HCT116 (cell line): ENCODE measurements at regions not wholly inside any gene's neighbourhood (a gene's known extent, or its start where the extent isn't known, plus 50 kb on each side); places are given as distances from the start of the nearest gene placed in this dataset.

ENCODE experiments used
- ATAC-seq: fragments of 200-7000 bp; cut with Tn5 transposase; 2 replicates; pipeline ENCODE4 v1.9.1; 2020; ENCODE audit warnings: mild to moderate bottlenecking, moderate library complexity
- BruUV-seq: library from RNA; stranded (reverse); fragments of 400-500 nt; replicated peaks from 2 replicates; lab custom pipeline; 2021; lab: Mats Ljungman, UMichigan
- CTCF ChIA-PET: fragments of 300-600 bp; sonication (Branson Sonifier 250); formaldehyde crosslinking; loops from one replicate; lab custom pipeline; 2021; ENCODE audit warnings: antibody characterized with exemption; lab: Charles Lee
- POLR2A ChIA-PET: fragments of 300-600, 350-600 bp; sonication (Branson Sonifier 250); formaldehyde crosslinking; loops from one replicate; lab custom pipeline; 2021; ENCODE audit warnings: antibody characterized with exemption; lab: Charles Lee
- RAD21 ChIA-PET, 2 experiments: fragments of 300-600 bp; sonication (Branson Sonifier 250); formaldehyde crosslinking; loops; one replicate each; lab custom pipeline; 2023; ENCODE audit warnings: low total read pairs in 2 of 2; ENCODE audit not compliant: uncharacterized antibody in 2 of 2, unreplicated experiment in 2 of 2, low non-redundant PET in 1 of 2; lab: Charles Lee
- DNase-seq: peaks from one replicate; pipeline ENCODE4 v3.0.0-alpha.2; 2010; ENCODE audit warnings: low read depth, low spot score
- H2AFZ ChIP-seq: fragments of 200-600 bp; shearing (Covaris generic), sonication (generic); 2 replicates; pipeline ENCODE4 v1.6.1; 2017; ENCODE audit warnings: low read depth, mixed run types, mixed read lengths, antibody characterized with exemption, low read length; ENCODE audit not compliant: poor library complexity, severe bottlenecking
- H3K27ac ChIP-seq: 2 replicates; pipeline ENCODE4 v1.5.1; 2012; ENCODE audit warnings: low read depth, low read length
- H3K27me3 ChIP-seq: fragments of 200-600 bp; sonication (generic); 2 replicates; pipeline ENCODE4 v1.6.1; 2016; ENCODE audit warnings: mixed run types, low read length, mixed read lengths; ENCODE audit not compliant: insufficient read depth
- H3K36me3 ChIP-seq, 2 experiments: fragments of 200-500 bp in 1 of 2; fragments of 200-600 bp in 1 of 2; sonication (Bioruptor generic) in 1 of 2; sonication (generic) in 1 of 2; 2 replicates each; pipeline versions ENCODE4 v1.5.1 to v1.6.1; 2014 to 2016; ENCODE audit warnings: low read length in 2 of 2, inconsistent platforms in 1 of 2, mixed read lengths in 1 of 2, mixed run types in 1 of 2; ENCODE audit not compliant: insufficient read depth in 2 of 2, control insufficient read depth in 1 of 2
- H3K4me1 ChIP-seq, 2 experiments: fragments of 200-600 bp in 1 of 2; sonication (generic) in 1 of 2; 2 replicates each; pipeline versions ENCODE4 v1.5.1 to v1.6.1; 2012 to 2017; ENCODE audit warnings: low read length in 2 of 2, inconsistent platforms in 1 of 2, mild to moderate bottlenecking in 1 of 2, mixed read lengths in 1 of 2, mixed run types in 1 of 2, moderate library complexity in 1 of 2; ENCODE audit not compliant: insufficient read depth in 2 of 2, control insufficient read depth in 1 of 2
- H3K4me2 ChIP-seq: fragments of 200-600 bp; sonication (generic); 2 replicates; pipeline ENCODE4 v1.6.1; 2017; ENCODE audit warnings: mixed run types, low read length, mixed read lengths
- H3K4me3 ChIP-seq, 2 experiments: fragments of 200-600 bp in 1 of 2; sonication (generic) in 1 of 2; replicated peaks in 1 of 2; 2 replicates each; pipeline ENCODE4 v1.5.1; 2011 to 2016; ENCODE audit warnings: low read length in 2 of 2, control low read depth in 1 of 2, low read depth in 1 of 2, mild to moderate bottlenecking in 1 of 2, mixed read lengths in 1 of 2, mixed run types in 1 of 2
- H3K79me2 ChIP-seq: fragments of 200-600 bp; sonication (generic); 2 replicates; pipeline ENCODE4 v1.6.1; 2017; ENCODE audit warnings: mild to moderate bottlenecking, mixed run types, low read length, moderate library complexity, mixed read lengths; ENCODE audit not compliant: insufficient read depth
- H3K9ac ChIP-seq: fragments of 200-600 bp; sonication (generic); 2 replicates; pipeline ENCODE4 v1.6.1; 2016; ENCODE audit warnings: low read length, mixed read lengths
- H3K9me2 ChIP-seq: fragments of 200-600 bp; sonication (generic), shearing (Covaris generic); 2 replicates; pipeline ENCODE4 v1.6.1; 2017; ENCODE audit warnings: mixed run types, mild to moderate bottlenecking, moderate library complexity; ENCODE audit not compliant: insufficient read depth
- H3K9me3 ChIP-seq, 2 experiments: fragments of 200-500 bp in 1 of 2; fragments of 200-600 bp in 1 of 2; sonication (Bioruptor generic) in 1 of 2; sonication (generic) in 1 of 2; 2 replicates each; pipeline ENCODE4 v1.6.1; 2014 to 2017; ENCODE audit warnings: low read length in 2 of 2, mixed read lengths in 2 of 2, inconsistent platforms in 1 of 2, low read depth in 1 of 2, mild to moderate bottlenecking in 1 of 2, mixed run types in 1 of 2, moderate library complexity in 1 of 2; ENCODE audit not compliant: control insufficient read depth in 1 of 2, insufficient read depth in 1 of 2
- H4K20me1 ChIP-seq: fragments of 200-600 bp; sonication (generic), shearing (Covaris generic); 2 replicates; pipeline ENCODE4 v1.6.1; 2017; ENCODE audit warnings: mixed run types, mild to moderate bottlenecking, moderate library complexity; ENCODE audit not compliant: insufficient read depth
- ELF1 ChIP-seq: IDR thresholded peaks from 2 replicates; pipeline ENCODE4 v1.6.1; 2012; ENCODE audit warnings: low read depth, borderline replicate concordance
- RAD21 ChIP-seq: IDR thresholded peaks from 2 replicates; pipeline ENCODE4 v1.6.1; 2012; ENCODE audit warnings: low read depth, mild to moderate bottlenecking
- SRF ChIP-seq: IDR thresholded peaks from 2 replicates; pipeline ENCODE4 v1.6.1; 2012; ENCODE audit warnings: low read depth
- TCF7L2 ChIP-seq: IDR thresholded peaks from 2 replicates; pipeline ENCODE4 v1.7.0; 2011; ENCODE audit warnings: borderline replicate concordance, inconsistent platforms; ENCODE audit not compliant: insufficient read depth, insufficient read length; ENCODE audit errors: extremely low read depth
- YY1 ChIP-seq: IDR thresholded peaks from 2 replicates; pipeline ENCODE4 v1.6.1; 2011; ENCODE audit warnings: low read length, low read depth, moderate library complexity, mild to moderate bottlenecking; ENCODE audit not compliant: insufficient replicate concordance; ENCODE audit errors: extremely low read depth
- intact Hi-C: fragments of 100-400 bp; cut with micrococcal nuclease; formaldehyde crosslinking; loops from 2 replicates; pipeline ENCODE4 v1.10.0; 2022
- TF ChIP-seq, protein P1 (sequence below), 3 experiments: fragments of 200-600 bp in 1 of 3; sonication (generic) in 1 of 3; IDR thresholded peaks in 2 of 3; conservative IDR thresholded peaks in 1 of 3; 2 replicates each; pipeline ENCODE4 v1.5.1; 2012 to 2017; ENCODE audit warnings: low read depth in 2 of 3, low read length in 2 of 3, antibody characterized with exemption in 1 of 3, borderline replicate concordance in 1 of 3, control low read depth in 1 of 3, mild to moderate bottlenecking in 1 of 3, mixed read lengths in 1 of 3, mixed run types in 1 of 3, moderate library complexity in 1 of 3; ENCODE audit not compliant: insufficient read depth in 1 of 3
- TF ChIP-seq, protein P2 (sequence below): IDR thresholded peaks from 2 replicates; pipeline ENCODE4 v1.6.1; 2011; ENCODE audit warnings: mild to moderate bottlenecking, low read length, moderate library complexity; ENCODE audit not compliant: insufficient replicate concordance; ENCODE audit errors: extremely low read depth

DNA sequence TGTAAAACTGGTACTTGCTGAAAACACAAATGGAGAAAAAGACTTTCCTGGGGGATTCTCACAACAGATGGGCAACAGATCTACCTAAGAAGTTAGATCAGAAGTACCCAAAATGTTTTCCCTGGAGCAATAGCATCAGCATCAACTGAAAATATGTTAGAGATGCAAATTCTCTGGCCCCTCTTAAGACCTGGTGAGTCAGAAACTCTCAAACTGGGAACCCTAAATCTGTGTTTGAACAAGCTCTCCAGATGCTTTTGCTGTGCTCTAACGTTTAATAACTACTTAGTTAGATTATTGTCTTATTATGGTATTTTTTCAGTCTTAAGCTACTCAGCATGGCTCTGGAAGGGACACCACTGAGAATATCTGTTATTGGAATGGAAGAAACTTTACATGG, 55.2 kb upstream of the TRPC3 start:
- Histone ChIP-seq H3K27me3 (no peaks in the 10 kb centered on the region), H3K4me1 (no peaks in the 10 kb centered on the region), H3K9me3 (no peaks in the 10 kb centered on the region), H2AFZ (no peak overlapping the region), H3K4me2 (no peak overlapping the region), H3K9ac (no peak overlapping the region), H4K20me1 (no peaks in the 10 kb centered on the region), H3K36me3 (no peaks in the 10 kb centered on the region), H3K9me2 (no peaks in the 10 kb centered on the region), H3K79me2 (no peaks in the 10 kb centered on the region), H3K4me3 (no peak overlapping the region), H3K27ac (no peak overlapping the region)
- CTCF ChIA-PET, result no interaction called here
- no TSS peak for BruUV-seq
- intact Hi-C loops, result no loop called here
- RAD21 ChIA-PET, result no interaction called here
- no peak for TF ChIP-seq TCF7L2
- no peak for TF ChIP-seq SRF
- no peak for TF ChIP-seq ELF1
- TF ChIP-seq RAD21, result no peak
- TF ChIP-seq, protein P1, sequence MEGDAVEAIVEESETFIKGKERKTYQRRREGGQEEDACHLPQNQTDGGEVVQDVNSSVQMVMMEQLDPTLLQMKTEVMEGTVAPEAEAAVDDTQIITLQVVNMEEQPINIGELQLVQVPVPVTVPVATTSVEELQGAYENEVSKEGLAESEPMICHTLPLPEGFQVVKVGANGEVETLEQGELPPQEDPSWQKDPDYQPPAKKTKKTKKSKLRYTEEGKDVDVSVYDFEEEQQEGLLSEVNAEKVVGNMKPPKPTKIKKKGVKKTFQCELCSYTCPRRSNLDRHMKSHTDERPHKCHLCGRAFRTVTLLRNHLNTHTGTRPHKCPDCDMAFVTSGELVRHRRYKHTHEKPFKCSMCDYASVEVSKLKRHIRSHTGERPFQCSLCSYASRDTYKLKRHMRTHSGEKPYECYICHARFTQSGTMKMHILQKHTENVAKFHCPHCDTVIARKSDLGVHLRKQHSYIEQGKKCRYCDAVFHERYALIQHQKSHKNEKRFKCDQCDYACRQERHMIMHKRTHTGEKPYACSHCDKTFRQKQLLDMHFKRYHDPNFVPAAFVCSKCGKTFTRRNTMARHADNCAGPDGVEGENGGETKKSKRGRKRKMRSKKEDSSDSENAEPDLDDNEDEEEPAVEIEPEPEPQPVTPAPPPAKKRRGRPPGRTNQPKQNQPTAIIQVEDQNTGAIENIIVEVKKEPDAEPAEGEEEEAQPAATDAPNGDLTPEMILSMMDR (IDR thresholded peaks at IDR 0.05 in 2 of 3, conservative IDR thresholded peaks at IDR 0.05 in 1 of 3; ENCODE audit: borderline replicate concordance in 1 of 3, insufficient read depth in 1 of 3, low read depth in 2 of 3, low read length in 2 of 3), result no peak
- TF ChIP-seq, protein P2, sequence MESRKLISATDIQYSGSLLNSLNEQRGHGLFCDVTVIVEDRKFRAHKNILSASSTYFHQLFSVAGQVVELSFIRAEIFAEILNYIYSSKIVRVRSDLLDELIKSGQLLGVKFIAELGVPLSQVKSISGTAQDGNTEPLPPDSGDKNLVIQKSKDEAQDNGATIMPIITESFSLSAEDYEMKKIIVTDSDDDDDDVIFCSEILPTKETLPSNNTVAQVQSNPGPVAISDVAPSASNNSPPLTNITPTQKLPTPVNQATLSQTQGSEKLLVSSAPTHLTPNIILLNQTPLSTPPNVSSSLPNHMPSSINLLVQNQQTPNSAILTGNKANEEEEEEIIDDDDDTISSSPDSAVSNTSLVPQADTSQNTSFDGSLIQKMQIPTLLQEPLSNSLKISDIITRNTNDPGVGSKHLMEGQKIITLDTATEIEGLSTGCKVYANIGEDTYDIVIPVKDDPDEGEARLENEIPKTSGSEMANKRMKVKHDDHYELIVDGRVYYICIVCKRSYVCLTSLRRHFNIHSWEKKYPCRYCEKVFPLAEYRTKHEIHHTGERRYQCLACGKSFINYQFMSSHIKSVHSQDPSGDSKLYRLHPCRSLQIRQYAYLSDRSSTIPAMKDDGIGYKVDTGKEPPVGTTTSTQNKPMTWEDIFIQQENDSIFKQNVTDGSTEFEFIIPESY, result no peak
- no peak for TF ChIP-seq YY1
- ATAC-seq, result no peak
- POLR2A ChIA-PET, result no interaction called here
- DNase-seq, result no peak
